T-helper 1 cell treated with Interleukin-12 subunit alpha and Interleukin-12 subunit beta and Interleukin-4 antibody, amounts not matched to agents 30 μg/mL and 1 μg/mL, for 36 hours (primary cell): ENCODE measurements at regions not wholly inside any gene's neighbourhood (a gene's known extent, or its start where the extent isn't known, plus 50 kb on each side); places are given as distances from the start of the nearest gene placed in this dataset.
"Not testable (repeated sequence)": the region's sequence is repeated elsewhere in the genome, so short reads cannot be mapped to it uniquely, and the experiment has no call there.

ENCODE experiments used
- H3K27ac Mint-ChIP-seq: one replicate; pipeline ENCODE4 v1.8.0; 2021; ENCODE audit warnings: mild to moderate bottlenecking, mixed read lengths
- H3K27me3 Mint-ChIP-seq: one replicate; pipeline ENCODE4 v1.8.0; 2021; ENCODE audit warnings: low read depth, mixed read lengths
- H3K36me3 Mint-ChIP-seq: one replicate; pipeline ENCODE4 v1.8.0; 2021; ENCODE audit warnings: low read depth, mixed read lengths
- H3K4me1 Mint-ChIP-seq: one replicate; pipeline ENCODE4 v1.8.0; 2021; ENCODE audit warnings: low read depth, mixed read lengths
- H3K4me3 Mint-ChIP-seq: one replicate; pipeline ENCODE4 v1.8.0; 2021; ENCODE audit warnings: mild to moderate bottlenecking, moderate library complexity, mixed read lengths
- H3K9me3 Mint-ChIP-seq: one replicate; pipeline ENCODE4 v1.8.0; 2021; ENCODE audit warnings: mixed read lengths

DNA sequence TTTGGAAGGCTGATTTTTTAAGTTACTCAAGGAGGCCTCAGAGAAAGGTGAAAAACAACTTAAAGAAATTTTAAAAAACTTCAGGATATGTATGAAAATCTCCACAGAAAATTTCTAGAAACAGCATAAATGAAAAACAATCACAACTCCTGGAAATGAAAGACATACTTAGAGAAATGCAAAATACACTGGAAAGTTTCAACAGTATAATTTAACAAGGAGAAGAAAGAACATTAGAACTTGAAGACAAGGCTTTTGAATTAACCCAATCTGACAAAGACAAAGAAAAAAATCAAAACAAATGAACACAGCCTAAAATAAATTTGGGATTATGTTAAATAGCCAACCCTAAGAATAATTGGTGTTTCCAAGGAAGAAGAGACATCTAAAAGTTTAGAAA lies 300.5 kb downstream of the ANTXR2 start:
- Mint-ChIP-seq H3K27me3 (no peaks in the 10 kb centered on the region), H3K4me1 (no peaks in the 10 kb centered on the region), H3K4me3 (no peak overlapping the region), H3K36me3 (no peaks in the 10 kb centered on the region), H3K27ac (no peak overlapping the region), H3K9me3 (peaks cover 33% of the 10 kb centered on the region)

DNA sequence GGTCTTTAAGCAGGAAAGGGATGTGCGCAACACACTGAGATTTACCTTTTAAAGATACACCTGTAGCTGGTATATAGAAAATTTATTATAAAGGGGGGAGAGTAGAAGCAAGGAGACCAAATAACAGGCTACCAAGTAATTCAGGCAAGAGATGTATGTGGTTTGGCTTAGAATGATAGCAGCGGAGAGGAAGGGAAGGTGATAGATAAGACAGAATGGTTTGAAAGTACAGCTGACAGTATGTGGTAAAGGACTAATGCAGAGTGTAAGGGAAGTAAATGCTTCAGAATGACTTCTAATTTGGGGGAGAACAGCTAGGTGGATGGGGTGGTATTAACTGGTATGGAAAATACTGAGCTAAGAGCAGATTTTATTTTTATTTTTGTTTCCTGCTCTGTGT lies 308.9 kb downstream of the ANTXR2 start:
- peaks cover 6% of the 10 kb centered on the region for H3K9me3 Mint-ChIP-seq
- H3K27ac Mint-ChIP-seq = no peak overlapping the region
- H3K36me3 Mint-ChIP-seq = no peaks in the 10 kb centered on the region
- no peak overlapping the region for H3K4me3 Mint-ChIP-seq
- no peaks in the 10 kb centered on the region for H3K27me3 Mint-ChIP-seq
- no peaks in the 10 kb centered on the region for H3K4me1 Mint-ChIP-seq

GRCh38 chr4:79763486-79764075 lies 309.4 kb downstream of the ANTXR2 start:
- Mint-ChIP-seq H3K4me1 (no peaks in the 10 kb centered on the region), H3K27me3 (no peaks in the 10 kb centered on the region), H3K4me3 (no peak overlapping the region), H3K36me3 (no peaks in the 10 kb centered on the region), H3K9me3 (peaks cover 6% of the 10 kb centered on the region), H3K27ac (no peak overlapping the region)

- Mint-ChIP-seq H3K4me1 (no peaks in the 10 kb centered on the region), H3K9me3 (no peaks in the 10 kb centered on the region), H3K27me3 (no peaks in the 10 kb centered on the region)
Observed at GRCh38 chr4:79759793-79760192, 313.2 kb downstream of the ANTXR2 start.

DNA sequence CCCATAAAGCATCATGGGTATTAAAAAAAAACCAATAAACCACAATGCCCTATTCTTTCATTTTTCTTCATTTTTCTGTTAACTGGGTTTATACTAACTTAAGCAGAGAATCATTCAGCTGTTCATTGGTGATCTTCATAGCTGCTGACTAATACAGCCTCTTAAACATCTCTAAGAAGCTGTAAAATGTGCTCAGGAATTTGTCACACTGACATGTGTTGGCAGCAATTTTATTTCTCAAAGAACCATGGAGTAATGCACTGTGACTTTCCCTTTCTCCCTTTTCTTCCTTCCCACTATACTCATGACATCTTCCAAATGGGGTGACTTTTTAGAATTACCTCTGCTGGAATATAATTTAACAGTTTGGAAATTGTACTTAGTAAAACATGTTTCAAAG lies 315.4 kb downstream of the ANTXR2 start:
- Mint-ChIP-seq H3K27me3 (peaks cover 6% of the 10 kb centered on the region), H3K4me1 (no peaks in the 10 kb centered on the region), H3K4me3 (no peak overlapping the region), H3K36me3 (no peaks in the 10 kb centered on the region), H3K9me3 (no peaks in the 10 kb centered on the region), H3K27ac (no peak overlapping the region)

More at GRCh38 chr4:79759793-79760192, 313.2 kb downstream of the ANTXR2 start:
- no peak overlapping the region for H3K27ac Mint-ChIP-seq
- H3K4me3 Mint-ChIP-seq = no peak overlapping the region
- H3K36me3 Mint-ChIP-seq = no peaks in the 10 kb centered on the region

GRCh38 chr4:79756140-79756895 lies 316.7 kb downstream of the ANTXR2 start:
- Mint-ChIP-seq H3K4me3 (no peak overlapping the region), H3K9me3 (no peaks in the 10 kb centered on the region), H3K36me3 (no peaks in the 10 kb centered on the region), H3K27me3 (peaks cover 6% of the 10 kb centered on the region), H3K4me1 (no peaks in the 10 kb centered on the region), H3K27ac (no peak overlapping the region)

DNA sequence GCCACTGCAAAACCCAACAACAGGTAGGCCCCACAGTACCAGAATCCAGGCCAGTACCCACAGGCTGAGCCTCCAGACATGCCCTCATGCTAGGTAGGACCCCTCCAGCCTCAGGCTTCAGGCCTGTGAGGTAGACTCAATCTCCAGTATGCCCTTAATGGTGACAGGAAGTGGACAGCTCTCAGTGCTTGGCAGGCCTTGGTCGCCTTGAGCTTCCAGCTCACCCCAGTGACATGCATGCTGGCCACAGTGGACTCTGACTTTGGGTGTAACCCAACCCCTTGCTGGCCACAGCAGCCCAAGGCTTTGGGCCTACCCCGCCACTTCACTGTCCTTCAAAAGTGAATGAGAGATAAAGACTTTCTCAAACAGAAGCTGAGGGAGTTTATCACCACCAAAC lies 324.2 kb downstream of the ANTXR2 start:
- Mint-ChIP-seq H3K27ac (no peak overlapping the region), H3K4me3 (no peak overlapping the region), H3K36me3 (no peaks in the 10 kb centered on the region), H3K27me3 (no peaks in the 10 kb centered on the region), H3K9me3 (no peaks in the 10 kb centered on the region), H3K4me1 (no peaks in the 10 kb centered on the region)

GRCh38 chr4:79747252-79747651 lies 325.8 kb downstream of the ANTXR2 start:
- Mint-ChIP-seq H3K4me1 (no peaks in the 10 kb centered on the region), H3K4me3 (no peak overlapping the region), H3K36me3 (no peaks in the 10 kb centered on the region), H3K9me3 (no peaks in the 10 kb centered on the region), H3K27me3 (no peaks in the 10 kb centered on the region), H3K27ac (no peak overlapping the region)

- H3K27ac Mint-ChIP-seq = no peak overlapping the region
- H3K27me3 Mint-ChIP-seq = no peaks in the 10 kb centered on the region
- H3K4me1 Mint-ChIP-seq = no peaks in the 10 kb centered on the region
- no peak overlapping the region for H3K4me3 Mint-ChIP-seq
- no peaks in the 10 kb centered on the region for H3K36me3 Mint-ChIP-seq
- no peaks in the 10 kb centered on the region for H3K9me3 Mint-ChIP-seq
Observed at GRCh38 chr4:79743014-79743413, 330.0 kb downstream of the ANTXR2 start.

GRCh38 chr4:79739912-79740311 lies 331.9 kb upstream of the GK2 start:
- H3K4me1 Mint-ChIP-seq = no peaks in the 10 kb centered on the region
- no peak overlapping the region for H3K4me3 Mint-ChIP-seq
- H3K36me3 Mint-ChIP-seq = no peaks in the 10 kb centered on the region
- no peaks in the 10 kb centered on the region for H3K9me3 Mint-ChIP-seq
- H3K27ac Mint-ChIP-seq = no peak overlapping the region
- H3K27me3 Mint-ChIP-seq = no peaks in the 10 kb centered on the region

DNA sequence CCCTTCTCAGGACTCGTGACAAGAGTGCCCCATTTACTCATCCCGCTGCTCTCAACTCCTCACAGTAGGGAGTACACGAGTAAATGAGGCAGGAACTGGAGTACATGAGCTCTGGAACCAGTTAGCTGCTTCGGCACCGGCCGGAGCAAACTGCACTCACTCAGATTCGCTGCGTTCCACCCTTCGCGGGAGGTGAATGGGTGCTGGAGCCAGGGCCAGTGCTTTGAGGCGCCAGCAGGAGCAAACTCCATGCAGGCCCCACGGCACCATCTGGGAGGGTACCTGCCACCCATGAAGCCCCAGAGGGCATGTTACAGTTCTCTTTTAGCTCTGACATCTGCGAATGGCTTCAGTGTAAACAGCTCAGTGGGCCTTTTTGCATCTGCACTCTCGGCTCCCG lies 315.5 kb upstream of the GK2 start:
- Mint-ChIP-seq H3K4me1 (no peaks in the 10 kb centered on the region), H3K36me3 (no peaks in the 10 kb centered on the region), H3K27ac (no peak overlapping the region), H3K27me3 (peaks cover 5% of the 10 kb centered on the region), H3K9me3 (no peaks in the 10 kb centered on the region), H3K4me3 (no peak overlapping the region)

GRCh38 chr4:79700356-79700755 lies 292.3 kb upstream of the GK2 start:
- H3K27ac Mint-ChIP-seq = no peak overlapping the region
- H3K4me1 Mint-ChIP-seq = no peaks in the 10 kb centered on the region

GRCh38 chr4:79697444-79697843 lies 289.4 kb upstream of the GK2 start:
- no peaks in the 10 kb centered on the region for H3K36me3 Mint-ChIP-seq
- no peaks in the 10 kb centered on the region for H3K9me3 Mint-ChIP-seq
- H3K4me3 Mint-ChIP-seq = no peak overlapping the region
- no peak overlapping the region for H3K27ac Mint-ChIP-seq
- H3K4me1 Mint-ChIP-seq = no peaks in the 10 kb centered on the region
- H3K27me3 Mint-ChIP-seq = no peaks in the 10 kb centered on the region

More at GRCh38 chr4:79700356-79700755, 292.3 kb upstream of the GK2 start:
- Mint-ChIP-seq H3K27me3 (no peaks in the 10 kb centered on the region), H3K36me3 (no peaks in the 10 kb centered on the region), H3K4me3 (no peak overlapping the region), H3K9me3 (peaks cover 7% of the 10 kb centered on the region)

DNA sequence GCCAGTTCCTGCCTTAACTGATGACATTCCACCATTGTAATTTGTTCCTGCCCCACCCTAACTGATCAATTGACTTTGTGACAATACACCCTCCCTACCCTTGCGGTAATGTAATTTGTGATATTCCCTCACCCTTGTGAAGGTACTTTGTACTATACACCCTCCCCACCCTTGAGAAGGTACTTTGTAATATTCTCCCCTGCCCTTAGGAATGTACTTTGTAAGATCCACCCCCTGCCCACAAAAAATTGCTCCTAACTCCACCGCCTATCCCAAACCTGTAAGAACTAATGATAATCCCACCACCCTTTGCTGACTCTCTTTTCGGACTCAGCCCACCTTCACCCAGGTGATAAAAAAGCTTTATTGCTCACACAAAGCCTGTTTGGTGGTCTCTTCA lies 288.5 kb upstream of the GK2 start:
- not testable (repeated sequence) for H3K36me3 Mint-ChIP-seq, H3K9me3 Mint-ChIP-seq, H3K4me1 Mint-ChIP-seq, H3K27me3 Mint-ChIP-seq, H3K4me3 Mint-ChIP-seq, H3K27ac Mint-ChIP-seq

DNA sequence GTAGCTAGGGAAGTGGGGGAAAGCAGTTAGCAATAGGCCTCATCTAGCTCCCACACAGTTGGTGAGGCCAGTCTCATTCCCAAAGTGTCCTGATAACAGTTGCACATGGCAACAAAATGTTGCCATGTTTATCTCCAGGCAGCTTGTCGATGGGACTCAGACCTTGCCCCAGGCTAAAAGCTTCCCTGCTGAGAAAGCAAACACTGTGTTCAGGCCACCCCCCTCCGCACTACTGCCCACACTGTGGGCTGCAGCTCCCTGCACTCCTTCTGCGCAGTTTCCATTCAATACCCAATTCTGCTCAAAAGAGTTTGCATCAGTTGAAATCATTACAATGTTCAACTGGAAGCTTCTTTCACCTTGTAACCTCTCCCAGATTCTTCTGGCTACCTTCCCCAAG lies 287.8 kb upstream of the GK2 start:
- Mint-ChIP-seq H3K4me1 (no peaks in the 10 kb centered on the region), H3K36me3 (no peaks in the 10 kb centered on the region), H3K27me3 (no peaks in the 10 kb centered on the region), H3K4me3 (no peak overlapping the region), H3K9me3 (no peaks in the 10 kb centered on the region), H3K27ac (no peak overlapping the region)
